ENCODE measurements at regions not wholly inside any gene's neighbourhood (a gene's known extent, or its start where the extent isn't known, plus 50 kb on each side); places are given as distances from the start of the nearest gene placed in this dataset.

DNA sequence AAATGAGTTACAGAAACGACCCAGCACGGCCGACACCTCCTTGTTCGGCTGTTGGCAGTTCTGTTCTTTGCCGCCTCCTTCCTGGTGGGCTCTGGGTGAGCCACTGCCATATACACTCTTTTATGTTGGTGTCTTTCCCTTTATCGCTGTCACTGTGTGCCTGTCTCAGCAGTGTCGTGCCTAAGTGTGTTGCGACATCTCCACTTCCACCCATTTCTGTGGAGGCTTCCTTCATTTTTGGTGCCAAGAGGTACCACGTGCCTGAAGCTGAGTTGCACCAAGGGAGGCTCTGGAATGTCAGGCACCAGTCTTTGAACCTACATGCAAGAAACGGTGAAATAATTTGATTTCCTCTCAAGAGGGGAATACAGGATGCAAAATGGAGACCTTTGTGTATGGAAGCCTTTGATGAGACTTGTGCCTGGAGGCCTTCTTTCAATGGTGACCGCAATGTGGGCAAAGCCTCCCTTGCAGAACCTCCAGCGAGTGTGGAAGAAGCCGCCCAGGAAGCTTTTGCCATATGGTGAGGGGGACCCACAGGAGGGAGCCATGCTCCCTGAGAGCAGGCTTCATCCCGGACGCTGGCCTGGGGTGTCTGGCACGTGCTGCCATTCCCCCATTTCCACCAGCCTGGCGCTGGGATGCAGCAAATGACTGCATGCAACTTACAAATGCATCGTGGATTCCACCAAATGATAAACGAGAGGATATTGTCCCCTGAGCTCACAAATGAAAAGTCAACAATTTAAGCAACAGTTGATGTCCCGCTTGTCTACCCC lies 136.2 kb downstream of the TEX29 start:
- DNase-seq = no peak
- Mint-ChIP-seq H3K27me3 (peaks cover 15% of the 10 kb centered on the region), H3K36me3 (no peaks in the 10 kb centered on the region), H3K27ac (no peak overlapping the region), H3K9me3 (no peaks in the 10 kb centered on the region), H3K4me1 (no peaks in the 10 kb centered on the region), H3K4me3 (no peak overlapping the region)
- CTCF ChIA-PET = no interaction called here

DNA sequence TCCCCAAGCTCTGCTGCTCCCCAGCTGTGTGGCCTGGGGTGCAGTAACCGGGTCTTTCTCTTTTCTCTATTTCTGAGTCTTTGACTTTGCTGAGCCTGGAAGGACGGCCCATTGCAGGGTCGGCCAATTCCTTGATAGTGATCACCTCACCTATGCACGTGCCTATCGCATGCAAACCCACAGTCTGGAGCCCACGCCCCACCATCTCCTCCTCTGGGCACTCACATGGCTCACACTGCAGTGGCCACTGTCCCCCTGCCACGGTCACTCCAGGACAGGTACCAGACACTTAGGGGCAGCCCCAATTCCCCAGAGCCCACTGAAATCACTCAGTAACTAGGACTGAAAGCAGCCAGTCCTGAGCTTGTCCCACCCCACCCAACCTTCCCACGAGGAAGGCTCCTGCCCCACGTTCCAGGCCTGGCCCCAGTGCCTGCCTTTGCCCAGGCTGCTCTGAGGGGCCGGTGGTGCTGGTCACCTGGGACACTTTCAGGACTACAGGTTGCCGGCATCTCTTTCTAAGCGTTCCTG lies 137.6 kb downstream of the TEX29 start:
- DNase-seq = no peak
- H3K36me3 Mint-ChIP-seq = no peaks in the 10 kb centered on the region
- no peaks in the 10 kb centered on the region for H3K9me3 Mint-ChIP-seq
- CTCF ChIA-PET = no interaction called here
- H3K4me3 Mint-ChIP-seq = no peak overlapping the region
- H3K4me1 Mint-ChIP-seq = no peaks in the 10 kb centered on the region
- peaks cover 18% of the 10 kb centered on the region for H3K27me3 Mint-ChIP-seq
- no peak overlapping the region for H3K27ac Mint-ChIP-seq

DNA sequence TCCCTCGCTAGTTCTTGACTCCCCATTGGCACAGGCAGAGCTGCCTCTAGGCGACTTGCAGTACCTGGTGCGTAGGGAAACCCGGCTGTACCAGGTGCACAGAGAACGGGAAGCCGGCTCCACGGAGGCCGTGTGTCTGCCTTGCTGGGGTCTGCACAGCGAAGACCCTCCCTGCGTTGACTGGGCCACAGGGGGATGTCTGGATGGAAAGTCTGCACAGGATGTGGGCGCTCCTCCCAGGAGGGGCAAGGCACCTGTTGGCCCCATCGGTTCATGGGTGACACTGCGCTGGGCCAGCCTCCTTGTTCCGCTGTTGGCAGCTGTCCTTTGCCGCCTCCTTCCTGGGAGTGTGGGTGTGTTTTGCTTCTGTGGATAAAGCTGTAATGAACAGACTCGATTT lies 138.3 kb downstream of the TEX29 start:
- Mint-ChIP-seq H3K27ac (no peak overlapping the region), H3K9me3 (no peaks in the 10 kb centered on the region), H3K4me3 (no peak overlapping the region), H3K36me3 (no peaks in the 10 kb centered on the region), H3K4me1 (no peaks in the 10 kb centered on the region), H3K27me3 (peaks cover 25% of the 10 kb centered on the region)
- DNase-seq = no peak
- CTCF ChIA-PET = no interaction called here

DNA sequence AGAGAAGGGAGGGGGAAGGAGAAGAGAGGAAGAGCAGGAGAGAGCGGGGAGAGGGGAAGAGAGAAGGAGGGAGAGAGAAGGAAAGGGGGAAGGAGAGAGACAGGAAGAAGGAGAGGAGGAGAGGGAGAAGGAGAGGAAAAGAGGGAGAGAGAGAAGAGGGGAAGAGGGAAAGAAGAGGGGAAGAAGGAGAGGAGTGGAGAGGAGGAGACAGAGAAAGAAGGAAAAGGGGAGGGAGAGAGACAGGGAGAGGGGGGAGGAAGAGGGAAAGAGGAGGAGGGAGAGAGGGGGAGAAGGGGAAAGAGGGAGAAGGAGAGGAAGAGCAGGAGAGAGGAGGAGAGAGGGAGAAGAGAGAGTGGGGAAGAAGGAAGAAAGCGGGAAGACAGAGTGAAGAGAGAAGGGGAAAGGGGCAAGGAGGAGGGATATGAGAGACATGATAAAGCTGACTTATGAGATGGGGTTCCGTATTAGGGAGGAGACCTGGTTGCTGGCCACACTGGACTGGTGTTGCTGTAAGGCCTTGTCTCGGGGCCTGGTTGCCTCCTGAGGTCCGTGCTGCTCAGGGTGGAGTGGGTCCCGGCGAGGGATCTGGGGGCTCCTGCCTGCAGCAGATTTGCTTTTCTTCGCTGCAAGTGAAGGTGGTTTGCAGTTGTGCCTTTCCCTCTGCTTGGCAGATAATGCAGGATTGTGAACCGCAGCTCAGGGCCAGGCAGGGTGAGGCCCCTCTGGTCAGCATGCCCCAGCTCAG lies 139.5 kb downstream of the TEX29 start:
- H3K9me3 Mint-ChIP-seq = no peaks in the 10 kb centered on the region
- DNase-seq = no peak
- CTCF ChIA-PET = no interaction called here
- peak overlapping the region; percentile 37 for H3K27ac Mint-ChIP-seq
- no peak overlapping the region for H3K4me3 Mint-ChIP-seq
- H3K4me1 Mint-ChIP-seq = no peaks in the 10 kb centered on the region
- H3K36me3 Mint-ChIP-seq = no peaks in the 10 kb centered on the region
- H3K27me3 Mint-ChIP-seq = peaks cover 25% of the 10 kb centered on the region

DNA sequence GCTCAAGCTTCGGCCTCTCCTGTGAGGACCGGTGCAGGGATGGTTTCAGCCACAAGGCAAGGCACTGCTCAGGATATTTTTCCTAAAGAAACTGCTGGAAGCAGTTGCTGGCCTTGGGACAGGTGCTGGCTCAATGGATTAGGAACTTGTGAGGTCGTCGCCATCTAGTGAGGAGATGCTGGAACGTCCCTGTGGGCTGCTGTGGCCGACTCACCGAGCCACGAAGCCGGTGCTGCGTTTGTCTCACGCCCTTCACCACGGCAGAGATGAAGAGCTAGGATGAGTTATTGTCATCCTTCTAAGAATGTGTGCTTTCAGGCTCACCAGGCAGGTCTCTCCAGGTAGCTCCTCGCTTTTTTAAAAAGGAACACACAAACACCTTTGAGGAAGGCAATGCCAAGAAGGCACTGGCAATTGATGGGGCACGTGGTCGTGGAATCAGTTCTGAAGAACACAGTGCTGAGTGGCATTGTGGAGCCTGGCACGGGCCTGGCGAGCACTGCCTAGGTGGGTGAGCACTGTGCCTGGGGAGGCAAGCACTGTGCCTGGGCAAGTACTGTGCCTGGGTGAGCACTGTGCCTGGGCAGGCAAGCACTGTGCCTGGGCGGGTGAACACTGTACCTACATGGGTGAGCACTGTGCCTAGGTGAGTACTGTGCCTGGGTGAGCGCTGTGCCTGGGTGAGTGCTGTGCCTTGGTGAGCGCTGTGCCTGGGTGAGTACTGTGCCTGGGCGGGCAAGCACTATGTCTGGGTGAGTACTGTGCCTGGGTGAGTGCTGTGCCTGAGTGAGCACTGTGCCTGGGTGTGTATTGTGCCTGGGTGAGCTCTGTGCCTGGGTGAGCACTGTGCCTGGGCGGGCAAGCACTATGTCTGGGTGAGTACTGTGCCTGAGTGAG lies 140.4 kb downstream of the TEX29 start:
- Mint-ChIP-seq H3K36me3 (no peaks in the 10 kb centered on the region), H3K4me1 (no peaks in the 10 kb centered on the region)
- DNase-seq = peak; percentile 29

DNA sequence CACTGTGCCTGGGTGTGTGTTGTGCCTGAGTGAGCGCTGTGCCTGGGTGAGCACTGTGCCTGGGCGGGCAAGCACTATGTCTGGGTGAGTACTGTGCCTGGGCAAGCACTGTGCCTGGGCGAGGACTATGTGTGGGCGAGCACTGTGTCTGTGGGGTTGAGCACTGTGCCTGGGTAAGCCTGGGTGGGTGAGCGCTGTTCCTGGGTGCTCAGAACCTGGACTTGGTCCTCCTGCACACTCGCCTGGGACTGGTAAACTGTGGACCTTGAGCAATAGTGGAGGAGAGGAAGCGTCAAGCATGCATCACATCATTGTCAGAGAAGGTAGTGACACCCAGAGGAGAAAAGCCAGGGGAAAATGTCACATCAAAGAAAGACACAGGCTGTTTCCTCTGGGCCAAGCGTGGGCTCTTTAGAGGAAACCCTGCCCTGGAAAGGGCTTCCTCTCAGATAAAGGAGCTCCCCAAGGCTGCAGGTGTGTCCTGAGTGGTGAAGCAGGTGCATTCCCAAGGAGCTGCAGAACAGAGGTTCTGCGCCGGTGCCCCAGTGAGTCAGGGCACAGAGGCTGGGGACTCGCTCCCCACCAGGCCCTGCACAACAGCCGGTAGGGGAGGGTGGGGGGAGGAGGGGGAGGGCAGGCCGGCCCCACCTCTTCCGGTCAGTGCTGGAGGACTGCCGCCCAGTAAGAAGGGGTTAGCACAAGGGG lies 141.2 kb downstream of the TEX29 start:
- Mint-ChIP-seq H3K27ac (no peak overlapping the region), H3K36me3 (no peaks in the 10 kb centered on the region), H3K4me3 (no peak overlapping the region), H3K9me3 (no peaks in the 10 kb centered on the region), H3K27me3 (peaks cover 30% of the 10 kb centered on the region), H3K4me1 (no peaks in the 10 kb centered on the region)
- CTCF ChIA-PET = no interaction called here
- no peak for DNase-seq

More for the DNA sequence above, 140.4 kb downstream of the TEX29 start:
- H3K9me3 Mint-ChIP-seq = no peaks in the 10 kb centered on the region
- peaks cover 28% of the 10 kb centered on the region for H3K27me3 Mint-ChIP-seq
- H3K27ac Mint-ChIP-seq = no peak overlapping the region
- no peak overlapping the region for H3K4me3 Mint-ChIP-seq
- CTCF ChIA-PET = no interaction called here

DNA sequence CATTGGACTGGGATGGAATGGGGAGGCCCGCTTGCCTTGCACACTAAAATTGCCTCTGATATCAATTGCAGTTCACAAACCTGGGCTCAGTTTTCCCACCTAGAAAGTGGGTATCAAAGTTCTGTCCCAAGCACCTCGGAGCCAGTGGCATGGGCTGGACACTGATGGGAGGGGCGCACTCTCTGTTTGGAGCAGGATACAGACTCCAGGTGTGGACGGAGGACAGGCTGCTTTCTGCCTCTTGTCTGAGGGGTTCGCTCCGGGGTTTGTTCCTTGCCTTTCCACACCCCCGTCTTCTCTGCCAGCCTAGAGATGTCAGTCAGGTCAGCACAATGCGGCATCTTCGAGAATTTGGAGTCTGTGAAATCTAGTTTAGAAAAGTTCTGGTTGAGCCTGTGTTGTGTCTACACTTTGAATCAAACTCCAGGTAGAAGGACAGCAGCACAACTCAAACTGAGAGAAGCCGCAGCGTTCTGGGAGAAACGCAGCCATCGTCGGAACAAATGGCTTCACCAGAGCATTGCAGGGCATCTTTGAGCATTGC lies 141.9 kb downstream of the TEX29 start:
- DNase-seq = no peak
- Mint-ChIP-seq H3K4me1 (no peaks in the 10 kb centered on the region), H3K27ac (no peak overlapping the region), H3K9me3 (no peaks in the 10 kb centered on the region), H3K4me3 (no peak overlapping the region), H3K27me3 (peaks cover 30% of the 10 kb centered on the region), H3K36me3 (no peaks in the 10 kb centered on the region)
- CTCF ChIA-PET = no interaction called here

DNA sequence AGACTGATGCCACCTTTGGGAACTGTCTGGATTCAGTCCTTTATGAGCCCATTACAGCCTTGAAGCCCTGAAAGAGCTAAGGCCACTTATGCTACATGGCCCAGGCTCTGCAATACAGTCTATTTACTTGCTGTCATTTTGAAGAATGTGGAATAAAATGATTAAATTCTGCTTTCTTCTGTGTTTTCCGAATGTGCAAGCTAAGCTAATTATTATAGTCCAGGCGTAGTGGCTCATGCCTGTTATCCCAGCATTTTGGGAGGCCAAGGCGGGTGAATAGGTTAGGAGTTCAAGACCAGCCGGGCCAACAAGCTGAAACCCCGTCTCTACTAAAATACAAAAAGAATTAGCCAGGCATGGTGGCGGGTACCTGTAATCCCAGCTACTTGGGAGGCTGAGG lies 142.5 kb downstream of the TEX29 start:
- CTCF ChIA-PET = no interaction called here
- no peak for DNase-seq
- no peak overlapping the region for H3K4me3 Mint-ChIP-seq
- H3K27me3 Mint-ChIP-seq = peaks cover 30% of the 10 kb centered on the region
- H3K9me3 Mint-ChIP-seq = no peaks in the 10 kb centered on the region
- no peaks in the 10 kb centered on the region for H3K36me3 Mint-ChIP-seq
- H3K4me1 Mint-ChIP-seq = no peaks in the 10 kb centered on the region
- no peak overlapping the region for H3K27ac Mint-ChIP-seq

DNA sequence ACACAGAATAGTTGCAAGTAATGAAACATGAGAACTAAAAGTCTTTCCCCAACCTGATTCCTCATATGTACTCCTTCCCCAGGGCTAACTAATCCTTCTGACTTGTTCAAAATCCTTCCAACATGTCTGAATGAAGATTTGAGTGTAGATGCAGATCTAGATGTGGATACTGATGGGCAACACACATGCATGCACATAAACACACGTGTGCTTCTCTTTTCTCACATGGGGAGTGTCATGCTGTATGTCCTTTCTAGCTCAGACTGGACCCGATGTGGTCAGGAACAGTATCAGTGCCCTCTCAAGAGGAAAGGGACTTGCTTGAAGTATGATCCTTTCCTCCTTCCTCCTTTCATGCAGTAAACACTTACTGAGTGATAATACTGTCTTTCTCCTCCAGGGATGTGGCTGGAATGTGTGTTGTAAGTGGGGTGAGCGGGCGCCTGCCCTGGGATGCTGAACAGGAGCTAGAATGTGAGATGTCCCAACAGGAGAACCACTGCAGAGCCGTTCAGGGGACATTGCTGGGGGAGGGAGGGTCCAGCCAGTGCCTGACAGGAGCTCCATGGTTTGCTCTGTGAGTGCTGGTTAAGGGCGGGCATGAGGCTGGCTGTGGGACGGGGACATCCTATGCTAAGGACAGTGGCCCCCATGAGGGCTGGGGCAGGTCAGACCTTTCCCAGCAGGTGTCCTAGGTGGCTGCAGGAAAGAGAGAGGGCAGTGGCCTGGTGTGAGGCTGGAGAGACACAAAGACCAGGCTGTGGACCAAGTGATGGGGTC lies 146.9 kb downstream of the TEX29 start:
- H3K27me3 Mint-ChIP-seq = peaks cover 16% of the 10 kb centered on the region
- DNase-seq = no peak
- no peaks in the 10 kb centered on the region for H3K9me3 Mint-ChIP-seq
- H3K4me3 Mint-ChIP-seq = no peak overlapping the region
- H3K27ac Mint-ChIP-seq = no peak overlapping the region
- no peaks in the 10 kb centered on the region for H3K36me3 Mint-ChIP-seq
- CTCF ChIA-PET = no interaction called here
- no peaks in the 10 kb centered on the region for H3K4me1 Mint-ChIP-seq

DNA sequence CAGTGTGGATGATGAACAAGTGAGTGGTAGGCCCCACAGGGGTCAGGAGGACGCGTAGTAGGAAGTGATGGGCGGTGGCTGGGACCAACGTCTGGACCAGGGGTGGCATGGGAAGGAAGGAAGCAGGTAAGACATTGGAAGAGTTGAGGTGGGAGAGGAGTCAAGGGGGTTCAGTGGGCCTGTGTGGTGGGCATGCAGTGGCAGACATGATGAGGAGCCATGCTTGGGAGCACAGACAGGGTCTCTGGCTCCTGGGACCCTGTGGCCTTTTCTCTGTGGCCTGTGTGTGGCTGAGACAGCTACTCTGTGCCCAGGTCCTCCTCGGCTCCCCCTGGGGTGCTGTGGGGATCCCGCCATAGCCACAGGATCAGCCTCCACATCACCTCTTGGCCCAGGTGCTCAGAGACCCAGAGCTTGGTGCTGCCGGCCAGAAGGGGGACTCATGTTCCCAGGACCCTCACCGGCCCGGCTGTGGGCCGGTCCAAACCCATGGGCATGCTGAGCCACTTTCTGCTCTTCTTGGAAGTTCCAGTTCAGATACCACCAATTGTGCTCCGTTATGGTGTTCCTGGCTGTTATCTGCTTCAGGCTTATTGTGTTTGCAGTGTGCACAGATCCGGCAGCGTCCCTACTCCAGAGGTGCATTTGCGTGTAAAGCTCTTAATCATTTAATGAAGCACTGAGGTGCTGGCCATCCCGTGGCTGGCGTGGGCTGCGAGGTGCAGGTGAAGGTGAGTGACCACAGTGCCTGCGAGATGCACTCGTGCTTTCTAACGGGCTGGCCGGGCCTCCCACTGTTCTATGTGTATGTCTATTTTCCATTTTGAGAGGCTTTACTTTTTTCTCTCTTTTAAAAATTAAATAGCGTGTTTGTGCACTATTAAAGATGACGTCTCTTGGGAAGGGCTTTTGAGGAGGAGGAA lies 147.9 kb downstream of the TEX29 start:
- peaks cover 10% of the 10 kb centered on the region for H3K27me3 Mint-ChIP-seq
- H3K27ac Mint-ChIP-seq = no peak overlapping the region
- CTCF ChIA-PET = no interaction called here
- no peaks in the 10 kb centered on the region for H3K36me3 Mint-ChIP-seq
- H3K4me1 Mint-ChIP-seq = no peaks in the 10 kb centered on the region
- H3K9me3 Mint-ChIP-seq = no peaks in the 10 kb centered on the region
- DNase-seq = no peak
- no peak overlapping the region for H3K4me3 Mint-ChIP-seq

DNA sequence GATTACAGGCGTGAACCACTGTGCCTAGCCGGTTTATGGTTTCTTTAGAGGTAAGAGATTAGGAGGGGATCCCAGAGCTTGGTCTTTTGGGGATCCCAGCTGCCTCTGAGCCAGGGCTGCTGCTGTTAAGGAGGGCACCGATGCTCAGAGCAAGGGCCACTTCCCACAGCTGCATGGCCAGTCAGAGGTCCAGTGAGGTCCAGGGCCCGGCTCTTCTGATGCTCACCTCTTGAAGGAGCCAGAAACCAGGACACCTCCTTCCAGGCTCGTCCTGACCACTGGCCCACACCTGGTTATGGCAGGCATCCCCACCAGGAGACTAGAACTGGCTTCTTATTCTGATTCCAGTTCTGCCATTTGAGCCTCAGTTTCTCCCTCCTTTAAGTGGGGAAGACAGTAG lies 149.0 kb downstream of the TEX29 start:
- Mint-ChIP-seq H3K4me3 (no peak overlapping the region), H3K36me3 (no peaks in the 10 kb centered on the region), H3K4me1 (no peaks in the 10 kb centered on the region), H3K9me3 (no peaks in the 10 kb centered on the region), H3K27me3 (peaks cover 5% of the 10 kb centered on the region), H3K27ac (no peak overlapping the region)
- CTCF ChIA-PET = no interaction called here
- no peak for DNase-seq

DNA sequence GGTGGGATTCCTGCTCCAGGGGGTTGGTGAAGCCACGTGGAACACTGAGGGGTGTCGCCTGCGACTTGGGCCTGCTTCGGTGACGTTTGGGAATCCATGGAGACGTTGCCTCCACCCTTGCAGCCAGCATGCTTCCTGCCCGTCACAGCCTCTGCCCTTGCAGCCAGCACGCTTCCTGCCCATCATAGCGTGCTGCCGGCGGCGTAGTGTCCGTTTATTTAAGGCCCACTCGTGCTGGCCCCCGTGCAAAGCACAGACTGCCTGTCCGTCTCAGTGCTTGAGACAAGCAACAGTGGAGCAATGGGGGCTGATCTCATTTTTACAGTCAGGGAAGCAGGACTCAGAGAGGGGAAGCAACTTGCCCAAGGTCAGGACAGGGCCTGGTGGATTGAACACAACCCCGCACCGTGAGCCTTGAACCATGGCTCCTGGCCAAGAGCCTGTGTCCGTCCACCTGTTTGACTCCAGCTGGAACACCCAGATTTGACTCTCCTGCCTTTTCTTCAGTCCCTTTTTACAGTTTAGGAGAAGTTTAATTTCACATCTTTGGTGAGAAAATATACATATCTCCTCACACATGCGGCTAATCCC lies 149.6 kb downstream of the TEX29 start:
- Mint-ChIP-seq H3K27ac (no peak overlapping the region), H3K27me3 (peaks cover 5% of the 10 kb centered on the region), H3K9me3 (no peaks in the 10 kb centered on the region), H3K4me1 (no peaks in the 10 kb centered on the region), H3K36me3 (no peaks in the 10 kb centered on the region), H3K4me3 (no peak overlapping the region)
- CTCF ChIA-PET = no interaction called here
- DNase-seq = no peak
